ENCODE measurements at regions not wholly inside any gene's neighbourhood (a gene's known extent, or its start where the extent isn't known, plus 50 kb on each side); places are given as distances from the start of the nearest gene placed in this dataset.

DNA sequence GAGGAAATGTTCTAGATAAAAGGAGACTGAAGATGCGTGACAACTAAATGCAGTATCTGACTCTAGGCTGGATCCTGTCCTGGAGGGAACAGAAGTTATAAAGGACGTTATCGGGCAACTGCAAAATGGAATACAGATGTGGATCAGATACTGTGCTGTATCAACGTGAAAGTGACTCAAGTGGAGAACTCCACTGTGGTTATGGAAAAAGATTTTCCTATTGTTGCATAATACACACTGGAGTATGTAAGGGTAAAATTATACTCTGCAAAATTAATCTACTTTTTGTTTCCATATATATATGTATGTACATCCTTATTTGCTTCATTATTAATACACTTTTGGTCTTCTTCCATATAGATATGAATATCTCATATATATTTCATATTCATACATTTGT is 654.0 kb downstream of the QKI start:
- Histone ChIP-seq H3K9me2 (ENCODE audit: insufficient read depth) (no peaks in the 10 kb centered on the region), H3K9me3 (ENCODE audit: control insufficient read depth in 1 of 2, insufficient read depth in 1 of 2, low read depth in 1 of 2, low read length in 2 of 2) (peaks cover 3 to 7% of the 10 kb centered on the region in 2 experiments; a peak in 1 of 4 replicates), H3K36me3 (ENCODE audit: control insufficient read depth in 1 of 2, insufficient read depth in 2 of 2, low read length in 2 of 2) (no peaks in the 10 kb centered on the region), H3K4me3 (replicated peaks in 1 of 2; ENCODE audit: low read depth in 1 of 2, low read length in 2 of 2) (no peak overlapping the region), H3K4me2 (ENCODE audit: low read length) (no peak overlapping the region), H3K27ac (ENCODE audit: low read depth, low read length) (no peak overlapping the region), H3K4me1 (ENCODE audit: control insufficient read depth in 1 of 2, insufficient read depth in 2 of 2, low read length in 2 of 2) (no peaks in the 10 kb centered on the region), H2AFZ (ENCODE audit: low read depth, low read length, poor library complexity, severe bottlenecking) (no peak overlapping the region), H3K27me3 (ENCODE audit: insufficient read depth, low read length) (no peaks in the 10 kb centered on the region), H3K79me2 (ENCODE audit: insufficient read depth, low read length) (no peaks in the 10 kb centered on the region), H3K9ac (ENCODE audit: low read length) (no peak overlapping the region), H4K20me1 (ENCODE audit: insufficient read depth) (no peaks in the 10 kb centered on the region)
- BruUV-seq (replicated peaks) = no TSS peak
- POLR2A ChIA-PET = no interaction called here
- RAD21 ChIA-PET (ENCODE audit: low non-redundant PET in 1 of 2, low total read pairs in 2 of 2, uncharacterized antibody in 2 of 2, unreplicated experiment in 2 of 2) = no interaction called here
- no peak for ATAC-seq
- CTCF ChIA-PET = no interaction called here
- TF ChIP-seq, protein P1, sequence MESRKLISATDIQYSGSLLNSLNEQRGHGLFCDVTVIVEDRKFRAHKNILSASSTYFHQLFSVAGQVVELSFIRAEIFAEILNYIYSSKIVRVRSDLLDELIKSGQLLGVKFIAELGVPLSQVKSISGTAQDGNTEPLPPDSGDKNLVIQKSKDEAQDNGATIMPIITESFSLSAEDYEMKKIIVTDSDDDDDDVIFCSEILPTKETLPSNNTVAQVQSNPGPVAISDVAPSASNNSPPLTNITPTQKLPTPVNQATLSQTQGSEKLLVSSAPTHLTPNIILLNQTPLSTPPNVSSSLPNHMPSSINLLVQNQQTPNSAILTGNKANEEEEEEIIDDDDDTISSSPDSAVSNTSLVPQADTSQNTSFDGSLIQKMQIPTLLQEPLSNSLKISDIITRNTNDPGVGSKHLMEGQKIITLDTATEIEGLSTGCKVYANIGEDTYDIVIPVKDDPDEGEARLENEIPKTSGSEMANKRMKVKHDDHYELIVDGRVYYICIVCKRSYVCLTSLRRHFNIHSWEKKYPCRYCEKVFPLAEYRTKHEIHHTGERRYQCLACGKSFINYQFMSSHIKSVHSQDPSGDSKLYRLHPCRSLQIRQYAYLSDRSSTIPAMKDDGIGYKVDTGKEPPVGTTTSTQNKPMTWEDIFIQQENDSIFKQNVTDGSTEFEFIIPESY (IDR thresholded peaks at IDR 0.05; ENCODE audit: extremely low read depth, insufficient replicate concordance, low read length) = no peak
- TF ChIP-seq ZFX (IDR thresholded peaks at IDR 0.05) (no peak), ZNF274 (IDR thresholded peaks at IDR 0.05; ENCODE audit: low read depth, low read length) (no peak), POLR2A (IDR thresholded peaks at IDR 0.05; ENCODE audit: borderline replicate concordance, extremely low read depth, insufficient read depth, insufficient read length) (no peak), EZH2phosphoT487 (IDR thresholded peaks at IDR 0.05; ENCODE audit: borderline replicate concordance) (no peak), RAD21 (IDR thresholded peaks at IDR 0.05; ENCODE audit: low read depth) (no peak), ELF1 (IDR thresholded peaks at IDR 0.05; ENCODE audit: borderline replicate concordance, low read depth) (no peak), SP1 (IDR thresholded peaks at IDR 0.05; ENCODE audit: low read depth) (no peak), YY1 (IDR thresholded peaks at IDR 0.05; ENCODE audit: extremely low read depth, insufficient replicate concordance, low read depth, low read length) (no peak), JUND (IDR thresholded peaks at IDR 0.05) (no peak), POLR2AphosphoS5 (IDR thresholded peaks at IDR 0.05; ENCODE audit: low read depth, low read length) (no peak), CEBPB (IDR thresholded peaks at IDR 0.05; ENCODE audit: low read depth) (no peak), EGR1 (IDR thresholded peaks at IDR 0.05; ENCODE audit: low read depth) (no peak), TCF7L2 (IDR thresholded peaks at IDR 0.05; ENCODE audit: borderline replicate concordance, extremely low read depth, insufficient read depth, insufficient read length) (no peak), REST (IDR thresholded peaks at IDR 0.05; ENCODE audit: low read depth) (no peak), SIN3A (IDR thresholded peaks at IDR 0.05; ENCODE audit: low read depth) (no peak), SRF (IDR thresholded peaks at IDR 0.05; ENCODE audit: low read depth) (no peak), CBX3 (IDR thresholded peaks at IDR 0.05; ENCODE audit: low read depth) (no peak), EZH2 (IDR thresholded peaks at IDR 0.05) (no peak)
- TF ChIP-seq, protein P2, sequence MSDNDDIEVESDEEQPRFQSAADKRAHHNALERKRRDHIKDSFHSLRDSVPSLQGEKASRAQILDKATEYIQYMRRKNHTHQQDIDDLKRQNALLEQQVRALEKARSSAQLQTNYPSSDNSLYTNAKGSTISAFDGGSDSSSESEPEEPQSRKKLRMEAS (IDR thresholded peaks at IDR 0.05) = no peak
- DNase-seq (ENCODE audit: low read depth, low spot score) = no peak
- intact Hi-C loops (cut with micrococcal nuclease) = no loop called here
